T-helper 1 cell treated with Interleukin-12 subunit alpha and Interleukin-12 subunit beta and Interleukin-4 antibody, amounts not matched to agents 30 ng/mL and 1 ng/mL, for 36 hours (primary cell): ENCODE measurements at regions not wholly inside any gene's neighbourhood (a gene's known extent, or its start where the extent isn't known, plus 50 kb on each side); places are given as distances from the start of the nearest gene placed in this dataset.

Source experiments
- intact Hi-C: fragments of 100-400 bp; cut with micrococcal nuclease; formaldehyde crosslinking; loops from one replicate; pipeline ENCODE4 v1.15.1; 2024

- intact Hi-C loops, result no loop called here
Observed at GRCh38 chr9:80932947-80933780, 756.2 kb downstream of the TLE1 start.

- intact Hi-C loops, result no loop called here
Observed at GRCh38 chr9:80932181-80932580, 757.2 kb downstream of the TLE1 start.

- intact Hi-C loops, result no loop called here
Observed at GRCh38 chr9:80931163-80931562, 758.2 kb downstream of the TLE1 start.

- intact Hi-C loops, result no loop called here
Observed at GRCh38 chr9:80928697-80929096, 760.6 kb downstream of the TLE1 start.

GRCh38 chr9:80926611-80927010 lies 762.7 kb downstream of the TLE1 start:
- intact Hi-C loops, result no loop called here

GRCh38 chr9:80922544-80922943 lies 766.8 kb downstream of the TLE1 start:
- intact Hi-C loops, result no loop called here

- intact Hi-C loops, result no loop called here
Observed at GRCh38 chr9:80906728-80907127, 782.6 kb downstream of the TLE1 start.

GRCh38 chr9:80899208-80899607 lies 790.1 kb downstream of the TLE1 start:
- intact Hi-C loops, result no loop called here

GRCh38 chr9:80893190-80893589 lies 796.2 kb downstream of the TLE1 start:
- intact Hi-C loops, result no loop called here

- intact Hi-C loops, result no loop called here
Observed at GRCh38 chr9:80892703-80893102, 796.6 kb downstream of the TLE1 start.

- intact Hi-C loops, result no loop called here
Observed at GRCh38 chr9:80890124-80890523, 799.2 kb downstream of the TLE1 start.

GRCh38 chr9:80885894-80886293 lies 803.5 kb downstream of the TLE1 start:
- intact Hi-C loops, result no loop called here

- intact Hi-C loops, result no loop called here
Observed at GRCh38 chr9:80883826-80884579, 805.3 kb downstream of the TLE1 start.

- intact Hi-C loops, result no loop called here
Observed at GRCh38 chr9:80883426-80883825, 805.9 kb downstream of the TLE1 start.

GRCh38 chr9:80881940-80882339 lies 807.4 kb downstream of the TLE1 start:
- intact Hi-C loops, result no loop called here

GRCh38 chr9:80881320-80881719 lies 808.0 kb downstream of the TLE1 start:
- intact Hi-C loops, result no loop called here

GRCh38 chr9:80878556-80878955 lies 810.8 kb downstream of the TLE1 start:
- intact Hi-C loops, result no loop called here

- intact Hi-C loops, result no loop called here
Observed at GRCh38 chr9:80875947-80876346, 813.4 kb downstream of the TLE1 start.

GRCh38 chr9:80874276-80874675 lies 815.1 kb downstream of the TLE1 start:
- intact Hi-C loops, result no loop called here

GRCh38 chr9:80873861-80874260 lies 815.5 kb downstream of the TLE1 start:
- intact Hi-C loops, result no loop called here

GRCh38 chr9:80871596-80871995 lies 817.8 kb downstream of the TLE1 start:
- intact Hi-C loops, result no loop called here

- intact Hi-C loops, result no loop called here
Observed at GRCh38 chr9:80867731-80868130, 821.6 kb downstream of the TLE1 start.
